Neural cell (in vitro differentiated cells): ENCODE measurements at regions not wholly inside any gene's neighbourhood (a gene's known extent, or its start where the extent isn't known, plus 50 kb on each side); places are given as distances from the start of the nearest gene placed in this dataset.

ENCODE experiments used
- EP300 ChIP-seq: fragments of 450-650 bp; conservative IDR thresholded peaks from 2 replicates; pipeline ENCODE4 v1.6.1; 2014; ENCODE audit warnings: antibody characterized with exemption, mild to moderate bottlenecking, moderate library complexity; ENCODE audit not compliant: poor library complexity, severe bottlenecking
- EZH2 ChIP-seq: fragments of 200-600, 300-800 bp; shearing (Covaris generic), sonication (generic); IDR thresholded peaks from 2 replicates; pipeline ENCODE4 v1.6.1; 2014; ENCODE audit warnings: antibody characterized with exemption, low read length, borderline replicate concordance, mild to moderate bottlenecking; ENCODE audit not compliant: insufficient read depth, poor library complexity, severe bottlenecking
- MXI1 ChIP-seq: fragments of 450-650 bp; conservative IDR thresholded peaks from 2 replicates; pipeline ENCODE4 v1.6.1; 2014; ENCODE audit warnings: antibody characterized with exemption, mild to moderate bottlenecking; ENCODE audit not compliant: poor library complexity, severe bottlenecking
- POLR2AphosphoS5 ChIP-seq: IDR thresholded peaks from 2 replicates; pipeline ENCODE4 v1.6.1; 2012
- RAD21 ChIP-seq: fragments of 450-650 bp; conservative IDR thresholded peaks from 2 replicates; pipeline ENCODE4 v1.6.1; 2014; ENCODE audit warnings: antibody characterized with exemption, mild to moderate bottlenecking, moderate library complexity
- TAF1 ChIP-seq: IDR thresholded peaks from 2 replicates; pipeline ENCODE4 v1.6.1; 2012; ENCODE audit warnings: low read depth
- TF ChIP-seq, protein P1 (sequence below): fragments of 450-650 bp; IDR thresholded peaks from 2 replicates; pipeline ENCODE4 v1.5.1; 2014; ENCODE audit warnings: antibody characterized with exemption, mild to moderate bottlenecking, moderate library complexity; ENCODE audit not compliant: poor library complexity, severe bottlenecking
- TF ChIP-seq, protein P2 (sequence below): IDR thresholded peaks from 2 replicates; pipeline ENCODE4 v1.6.1; 2012; ENCODE audit warnings: borderline replicate concordance

DNA sequence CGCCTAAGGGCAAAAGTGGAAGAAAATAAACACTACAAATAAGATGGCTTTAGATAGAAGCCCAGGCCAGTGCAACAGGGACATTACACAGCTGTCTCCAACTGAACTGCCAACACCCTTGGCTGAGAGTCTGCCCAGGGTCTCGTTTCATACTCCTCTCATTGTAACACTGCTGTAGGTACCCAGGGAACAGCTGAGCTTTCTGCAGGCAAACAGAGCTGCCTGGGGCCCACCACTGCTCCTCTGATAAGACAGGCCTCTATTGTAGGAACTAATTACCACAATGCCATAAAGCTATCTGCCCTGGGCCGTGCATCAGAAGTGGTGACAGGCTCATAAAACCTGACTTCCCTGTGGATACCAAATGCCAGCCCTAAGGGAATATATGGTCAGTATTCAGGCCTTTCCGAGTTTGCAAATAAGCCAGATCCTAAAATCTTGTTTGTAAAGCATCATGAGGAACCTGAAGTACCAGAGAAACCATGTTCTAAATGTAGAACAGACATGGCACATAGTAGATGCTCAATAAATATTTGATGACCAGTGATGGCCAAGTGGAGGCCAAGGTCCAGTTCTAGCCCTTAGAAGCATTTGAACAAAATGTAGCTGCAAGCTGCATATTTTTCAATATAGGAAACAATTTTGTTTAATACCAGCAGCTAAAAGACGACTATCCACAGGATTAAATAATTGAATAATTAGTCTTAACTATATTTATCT, 84.3 kb upstream of the NEO1 start:
- TF ChIP-seq EZH2 (no peak), EP300 (no peak), RAD21 (no peak), POLR2AphosphoS5 (no peak), TAF1 (no peak), MXI1 (no peak)
- TF ChIP-seq, protein P1, sequence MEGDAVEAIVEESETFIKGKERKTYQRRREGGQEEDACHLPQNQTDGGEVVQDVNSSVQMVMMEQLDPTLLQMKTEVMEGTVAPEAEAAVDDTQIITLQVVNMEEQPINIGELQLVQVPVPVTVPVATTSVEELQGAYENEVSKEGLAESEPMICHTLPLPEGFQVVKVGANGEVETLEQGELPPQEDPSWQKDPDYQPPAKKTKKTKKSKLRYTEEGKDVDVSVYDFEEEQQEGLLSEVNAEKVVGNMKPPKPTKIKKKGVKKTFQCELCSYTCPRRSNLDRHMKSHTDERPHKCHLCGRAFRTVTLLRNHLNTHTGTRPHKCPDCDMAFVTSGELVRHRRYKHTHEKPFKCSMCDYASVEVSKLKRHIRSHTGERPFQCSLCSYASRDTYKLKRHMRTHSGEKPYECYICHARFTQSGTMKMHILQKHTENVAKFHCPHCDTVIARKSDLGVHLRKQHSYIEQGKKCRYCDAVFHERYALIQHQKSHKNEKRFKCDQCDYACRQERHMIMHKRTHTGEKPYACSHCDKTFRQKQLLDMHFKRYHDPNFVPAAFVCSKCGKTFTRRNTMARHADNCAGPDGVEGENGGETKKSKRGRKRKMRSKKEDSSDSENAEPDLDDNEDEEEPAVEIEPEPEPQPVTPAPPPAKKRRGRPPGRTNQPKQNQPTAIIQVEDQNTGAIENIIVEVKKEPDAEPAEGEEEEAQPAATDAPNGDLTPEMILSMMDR = no peak
- TF ChIP-seq, protein P2, sequence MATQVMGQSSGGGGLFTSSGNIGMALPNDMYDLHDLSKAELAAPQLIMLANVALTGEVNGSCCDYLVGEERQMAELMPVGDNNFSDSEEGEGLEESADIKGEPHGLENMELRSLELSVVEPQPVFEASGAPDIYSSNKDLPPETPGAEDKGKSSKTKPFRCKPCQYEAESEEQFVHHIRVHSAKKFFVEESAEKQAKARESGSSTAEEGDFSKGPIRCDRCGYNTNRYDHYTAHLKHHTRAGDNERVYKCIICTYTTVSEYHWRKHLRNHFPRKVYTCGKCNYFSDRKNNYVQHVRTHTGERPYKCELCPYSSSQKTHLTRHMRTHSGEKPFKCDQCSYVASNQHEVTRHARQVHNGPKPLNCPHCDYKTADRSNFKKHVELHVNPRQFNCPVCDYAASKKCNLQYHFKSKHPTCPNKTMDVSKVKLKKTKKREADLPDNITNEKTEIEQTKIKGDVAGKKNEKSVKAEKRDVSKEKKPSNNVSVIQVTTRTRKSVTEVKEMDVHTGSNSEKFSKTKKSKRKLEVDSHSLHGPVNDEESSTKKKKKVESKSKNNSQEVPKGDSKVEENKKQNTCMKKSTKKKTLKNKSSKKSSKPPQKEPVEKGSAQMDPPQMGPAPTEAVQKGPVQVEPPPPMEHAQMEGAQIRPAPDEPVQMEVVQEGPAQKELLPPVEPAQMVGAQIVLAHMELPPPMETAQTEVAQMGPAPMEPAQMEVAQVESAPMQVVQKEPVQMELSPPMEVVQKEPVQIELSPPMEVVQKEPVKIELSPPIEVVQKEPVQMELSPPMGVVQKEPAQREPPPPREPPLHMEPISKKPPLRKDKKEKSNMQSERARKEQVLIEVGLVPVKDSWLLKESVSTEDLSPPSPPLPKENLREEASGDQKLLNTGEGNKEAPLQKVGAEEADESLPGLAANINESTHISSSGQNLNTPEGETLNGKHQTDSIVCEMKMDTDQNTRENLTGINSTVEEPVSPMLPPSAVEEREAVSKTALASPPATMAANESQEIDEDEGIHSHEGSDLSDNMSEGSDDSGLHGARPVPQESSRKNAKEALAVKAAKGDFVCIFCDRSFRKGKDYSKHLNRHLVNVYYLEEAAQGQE = no peak
